ENCODE measurements at regions not wholly inside any gene's neighbourhood (a gene's known extent, or its start where the extent isn't known, plus 50 kb on each side); places are given as distances from the start of the nearest gene placed in this dataset.

GRCh38 chr2:234271338-234271737 is 220.8 kb downstream of the SPP2 start:
- no peaks in the 10 kb centered on the region for H3K9me2 ChIP-seq (replicated peaks; ENCODE audit: insufficient read depth, low read length)
- H3K4me1 ChIP-seq (ENCODE audit: low read length), result 0 out of 2 replicates have a peak, but pooled peaks cover 6% of the 10 kb centered on the region
- H3K9me3 ChIP-seq (replicated peaks; ENCODE audit: insufficient read depth, low read length), result no peaks in the 10 kb centered on the region
- no peaks in the 10 kb centered on the region for H3K36me3 ChIP-seq (replicated peaks; ENCODE audit: insufficient read depth, low read length)
- DNase-seq, result no peak
- TF ChIP-seq EZH2 (optimal IDR thresholded peaks at IDR 0.05; ENCODE audit: low read depth, low read length), result no peak
- no peak for TF ChIP-seq CTCF (IDR thresholded peaks at IDR 0.05; ENCODE audit: low read length)
- no peak for TF ChIP-seq EZH2phosphoT487 (IDR thresholded peaks at IDR 0.05; ENCODE audit: low read length)
- H3K27ac ChIP-seq (ENCODE audit: low read length), result no peak overlapping the region
- no peaks in the 10 kb centered on the region for H3K27me3 ChIP-seq (replicated peaks; ENCODE audit: insufficient read depth, low read length)
- H3K9ac ChIP-seq (ENCODE audit: low read length), result no peak overlapping the region
- H2AFZ ChIP-seq (ENCODE audit: low read length), result no peak overlapping the region
- no peak overlapping the region for H3K4me2 ChIP-seq (ENCODE audit: low read depth, low read length)
- H4K20me1 ChIP-seq (ENCODE audit: insufficient read depth, low read length), result no peaks in the 10 kb centered on the region
- H3F3A ChIP-seq (ENCODE audit: insufficient read depth, low read length), result no peaks in the 10 kb centered on the region
- no peak overlapping the region for H3K4me3 ChIP-seq (ENCODE audit: low read length)
- no peaks in the 10 kb centered on the region for H3K79me2 ChIP-seq (ENCODE audit: low read length)

- no peaks in the 10 kb centered on the region for H3K9me2 ChIP-seq (replicated peaks; ENCODE audit: insufficient read depth, low read length)
- H3F3A ChIP-seq (ENCODE audit: insufficient read depth, low read length), result no peaks in the 10 kb centered on the region
- TF ChIP-seq EZH2phosphoT487 (IDR thresholded peaks at IDR 0.05; ENCODE audit: low read length), result no peak
- no peak for TF ChIP-seq EZH2 (optimal IDR thresholded peaks at IDR 0.05; ENCODE audit: low read depth, low read length)
- no peak for TF ChIP-seq CTCF (IDR thresholded peaks at IDR 0.05; ENCODE audit: low read length)
- 0 out of 2 replicates have a peak, but pooled peaks cover 6% of the 10 kb centered on the region for H3K4me1 ChIP-seq (ENCODE audit: low read length)
- no peaks in the 10 kb centered on the region for H3K79me2 ChIP-seq (ENCODE audit: low read length)
- no peak for DNase-seq
- H3K36me3 ChIP-seq (replicated peaks; ENCODE audit: insufficient read depth, low read length), result no peaks in the 10 kb centered on the region
- no peaks in the 10 kb centered on the region for H3K27me3 ChIP-seq (replicated peaks; ENCODE audit: insufficient read depth, low read length)
- no peak overlapping the region for H3K27ac ChIP-seq (ENCODE audit: low read length)
- H3K4me3 ChIP-seq (ENCODE audit: low read length), result no peak overlapping the region
- no peaks in the 10 kb centered on the region for H3K9me3 ChIP-seq (replicated peaks; ENCODE audit: insufficient read depth, low read length)
- H3K4me2 ChIP-seq (ENCODE audit: low read depth, low read length), result no peak overlapping the region
- H4K20me1 ChIP-seq (ENCODE audit: insufficient read depth, low read length), result no peaks in the 10 kb centered on the region
- H3K9ac ChIP-seq (ENCODE audit: low read length), result no peak overlapping the region
- no peak overlapping the region for H2AFZ ChIP-seq (ENCODE audit: low read length)
These were observed 219.3 kb downstream of the SPP2 start for GRCh38 chr2:234269769-234270204.

- no peak for TF ChIP-seq EZH2phosphoT487 (IDR thresholded peaks at IDR 0.05; ENCODE audit: low read length)
- TF ChIP-seq CTCF (IDR thresholded peaks at IDR 0.05; ENCODE audit: low read length), result no peak
- no peak for TF ChIP-seq EZH2 (optimal IDR thresholded peaks at IDR 0.05; ENCODE audit: low read depth, low read length)
- DNase-seq, result peak; percentile 23
- no peaks in the 10 kb centered on the region for H3K36me3 ChIP-seq (replicated peaks; ENCODE audit: insufficient read depth, low read length)
- no peak overlapping the region for H3K4me2 ChIP-seq (ENCODE audit: low read depth, low read length)
- H3K9me2 ChIP-seq (replicated peaks; ENCODE audit: insufficient read depth, low read length), result no peaks in the 10 kb centered on the region
- 0 out of 2 replicates have a peak, but pooled peaks cover 6% of the 10 kb centered on the region for H3K4me1 ChIP-seq (ENCODE audit: low read length)
- H4K20me1 ChIP-seq (ENCODE audit: insufficient read depth, low read length), result no peaks in the 10 kb centered on the region
- no peak overlapping the region for H3K27ac ChIP-seq (ENCODE audit: low read length)
- H3K9ac ChIP-seq (ENCODE audit: low read length), result no peak overlapping the region
- no peaks in the 10 kb centered on the region for H3F3A ChIP-seq (ENCODE audit: insufficient read depth, low read length)
- no peaks in the 10 kb centered on the region for H3K27me3 ChIP-seq (replicated peaks; ENCODE audit: insufficient read depth, low read length)
- no peaks in the 10 kb centered on the region for H3K9me3 ChIP-seq (replicated peaks; ENCODE audit: insufficient read depth, low read length)
- H3K79me2 ChIP-seq (ENCODE audit: low read length), result no peaks in the 10 kb centered on the region
- no peak overlapping the region for H3K4me3 ChIP-seq (ENCODE audit: low read length)
- no peak overlapping the region for H2AFZ ChIP-seq (ENCODE audit: low read length)
These were observed 217.0 kb downstream of the SPP2 start for GRCh38 chr2:234267534-234267933.
